Stimulated activated naive CD8-positive, alpha-beta T cell treated with anti-CD3 and anti-CD28 coated beads, Interleukin-15, Interleukin-2, amounts not matched to agents 100 U/mL and 50 U/mL, for 24 hours (primary cell): ENCODE measurements at regions not wholly inside any gene's neighbourhood (a gene's known extent, or its start where the extent isn't known, plus 50 kb on each side); places are given as distances from the start of the nearest gene placed in this dataset.
"Not testable (repeated sequence)": the region's sequence is repeated elsewhere in the genome, so short reads cannot be mapped to it uniquely, and the experiment has no call there.

Source experiments
- ATAC-seq: fragments of 150-1000 bp; cut with Tn5 transposase; one replicate; pipeline ENCODE4 v1.10.0; 2021
- DNase-seq: peaks from one replicate; pipeline ENCODE4 v3.0.0; 2021

GRCh38 chr10:113495553-113495952 is 57.3 kb upstream of the HABP2 start:
- no peak for DNase-seq
- no peak for ATAC-seq

- DNase-seq (no peak), ATAC-seq (no peak)
These were observed 56.4 kb upstream of the HABP2 start for GRCh38 chr10:113496111-113497109.

DNA sequence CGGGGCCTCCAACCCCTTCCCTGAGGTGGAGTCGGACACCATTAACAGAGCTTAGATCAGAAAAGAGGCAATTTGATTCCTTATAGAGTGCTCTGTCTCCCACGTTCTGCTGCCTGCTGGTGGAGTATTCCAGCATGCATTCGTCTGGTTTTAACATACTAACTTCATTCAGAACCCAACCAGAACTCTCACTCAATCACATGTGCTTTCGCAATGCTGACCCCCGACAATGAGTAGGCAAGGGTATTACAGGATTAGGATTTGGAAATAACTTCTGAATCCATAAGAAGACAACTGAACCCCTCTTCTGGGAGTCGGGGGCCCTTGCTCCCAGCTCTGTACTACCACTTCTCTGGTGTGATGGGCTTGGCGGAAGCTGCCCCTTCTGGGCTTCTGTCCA is 55.7 kb upstream of the HABP2 start:
- DNase-seq, result no peak
- ATAC-seq, result no peak

- DNase-seq, result no peak
- no peak for ATAC-seq
These were observed 53.9 kb upstream of the HABP2 start for GRCh38 chr10:113498997-113499396.

DNA sequence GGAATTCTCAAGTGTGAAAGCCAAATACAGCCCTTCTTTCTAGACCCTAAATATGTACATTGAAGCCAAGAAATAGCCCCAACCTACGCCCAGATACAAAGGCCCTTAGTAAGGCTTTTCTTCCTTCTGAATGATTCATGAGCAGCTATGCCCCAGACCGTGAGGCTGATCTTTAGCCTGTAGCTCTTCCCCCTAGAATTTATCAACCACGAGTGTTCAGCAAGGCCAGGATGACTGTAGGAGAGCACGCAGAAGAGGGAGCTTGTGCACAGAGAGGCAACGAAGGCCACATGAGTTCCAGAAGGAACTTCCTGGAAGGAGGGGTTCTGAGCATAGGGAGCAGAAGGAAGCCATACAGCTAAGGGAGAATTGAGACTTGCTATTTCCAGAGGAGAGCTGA is 53.0 kb upstream of the HABP2 start:
- no peak for ATAC-seq
- DNase-seq, result no peak

GRCh38 chr10:113501031-113501430 is 51.8 kb upstream of the HABP2 start:
- not testable (repeated sequence) for ATAC-seq, DNase-seq
